ENCODE measurements at regions not wholly inside any gene's neighbourhood (a gene's known extent, or its start where the extent isn't known, plus 50 kb on each side); places are given as distances from the start of the nearest gene placed in this dataset.

GRCh38 chr7:114295522-114295921 lies 119.1 kb upstream of the FOXP2 start:
- ATAC-seq (no peak), DNase-seq (no peak)
- WGBS, 2 donors: 70 to 81% methylated on average over 1 of the region's 1 CpG
- intact Hi-C loops (cut with DNase I): no loop called here
- no peak overlapping the region for H3K4me3 ChIP-seq
- peaks cover 0 to 7% (median 0%) of the 10 kb centered on the region in 11 donors for H3K9me3 ChIP-seq
- H3K27me3 ChIP-seq: no peaks in the 10 kb centered on the region
- no peak for TF ChIP-seq CTCF (IDR thresholded peaks at IDR 0.05)
- H3K4me1 ChIP-seq: no peaks in the 10 kb centered on the region
- H3K36me3 ChIP-seq: no peaks in the 10 kb centered on the region
- no peak overlapping the region for H3K27ac ChIP-seq

DNA sequence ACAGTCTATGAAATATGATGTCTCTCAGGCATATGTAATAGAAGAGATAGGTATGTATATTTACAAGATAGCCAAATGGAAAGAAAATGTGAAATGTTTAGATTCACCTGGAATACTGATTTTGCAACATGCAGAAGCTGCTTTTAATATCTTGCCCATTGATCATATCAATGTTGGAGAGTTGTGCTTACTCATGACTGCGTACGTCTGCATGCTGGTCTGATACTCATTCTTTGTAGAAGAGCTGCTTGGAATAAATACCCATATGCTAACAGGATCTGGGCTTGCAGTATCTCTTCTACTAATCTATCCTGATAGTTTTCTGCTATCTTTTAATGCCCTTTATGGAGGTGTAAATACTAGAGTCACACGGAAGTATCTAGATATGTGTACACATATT lies 120.6 kb upstream of the FOXP2 start:
- Histone ChIP-seq H3K36me3 (no peaks in the 10 kb centered on the region), H3K4me1 (no peaks in the 10 kb centered on the region), H3K27ac (no peak overlapping the region), H3K4me3 (no peak overlapping the region), H3K9me3 (peaks cover 0 to 7% (median 0%) of the 10 kb centered on the region in 11 donors), H3K27me3 (no peaks in the 10 kb centered on the region)
- whole genome bisulfite sequencing, 2 donors: 86 to 91% methylated on average over 3 of the region's 3 CpGs
- DNase-seq (no peak), ATAC-seq (no peak)
- TF ChIP-seq CTCF (IDR thresholded peaks at IDR 0.05): no peak
- intact Hi-C loops (cut with DNase I): no loop called here

DNA sequence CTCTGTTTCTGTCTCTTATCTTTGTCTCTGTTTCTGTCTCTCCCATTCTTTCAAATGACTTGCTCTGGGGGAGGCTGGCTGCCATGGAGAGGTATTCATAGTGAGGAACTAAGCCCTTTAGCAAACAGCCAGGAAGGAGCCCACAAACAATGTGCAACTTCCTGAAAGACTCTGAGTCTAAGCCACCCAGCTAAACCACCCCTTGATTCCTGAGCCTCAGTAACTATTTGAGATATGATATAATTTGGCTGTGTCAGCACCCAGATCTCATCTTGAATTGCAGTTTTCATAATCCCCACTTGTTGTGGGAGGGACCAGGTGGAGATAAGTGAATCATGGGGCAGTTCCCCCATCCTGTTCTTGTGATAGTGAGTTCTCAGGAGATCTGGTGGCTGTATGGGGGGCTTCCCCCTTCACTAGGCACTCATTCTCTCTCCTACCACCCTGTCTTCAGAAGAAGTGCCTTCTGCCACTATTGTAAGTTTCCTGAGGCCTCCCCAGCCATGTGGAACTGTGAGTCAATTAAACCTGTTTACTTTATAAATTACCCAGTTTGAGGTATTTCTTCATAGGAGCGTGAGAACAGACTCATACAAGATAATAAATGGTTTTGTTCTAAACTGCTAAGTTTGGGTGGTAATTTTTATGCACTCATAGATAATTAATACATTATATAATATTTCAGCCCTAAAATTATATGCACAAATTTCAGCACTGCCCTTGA lies 121.2 kb upstream of the FOXP2 start:
- Histone ChIP-seq H3K27me3 (no peaks in the 10 kb centered on the region), H3K4me1 (no peaks in the 10 kb centered on the region), H3K36me3 (no peaks in the 10 kb centered on the region), H3K9me3 (peaks cover 0 to 7% (median 0%) of the 10 kb centered on the region in 11 donors), H3K27ac (no peak overlapping the region), H3K4me3 (no peak overlapping the region)
- DNase-seq: no peak
- TF ChIP-seq CTCF (IDR thresholded peaks at IDR 0.05): no peak
- ATAC-seq: no peak
- 84 to 89% methylated on average over 1 of the region's 1 CpG for WGBS, 2 donors
- intact Hi-C loops (cut with DNase I): no loop called here

GRCh38 chr7:114279901-114280300 lies 134.7 kb upstream of the FOXP2 start:
- WGBS, 2 donors: 90% methylated on average over 1 of the region's 1 CpG
- intact Hi-C loops (cut with DNase I): no loop called here
- no peak overlapping the region for H3K27ac ChIP-seq
- no peak overlapping the region for H3K4me3 ChIP-seq
- no peaks in the 10 kb centered on the region for H3K36me3 ChIP-seq
- no peaks in the 10 kb centered on the region for H3K9me3 ChIP-seq
- ATAC-seq (no peak), DNase-seq (no peak)
- no peaks in the 10 kb centered on the region for H3K4me1 ChIP-seq
- no peak for TF ChIP-seq CTCF (IDR thresholded peaks at IDR 0.05)
- no peaks in the 10 kb centered on the region for H3K27me3 ChIP-seq

All from heart right ventricle (tissue), 16 donors.